ENCODE measurements at regions not wholly inside any gene's neighbourhood (a gene's known extent, or its start where the extent isn't known, plus 50 kb on each side); places are given as distances from the start of the nearest gene placed in this dataset.

- no peaks in the 10 kb centered on the region for H3K9me3 ChIP-seq
- no peak for TF ChIP-seq EP300 (IDR thresholded peaks at IDR 0.05)
- TF ChIP-seq POLR2A (IDR thresholded peaks at IDR 0.05) = no peak
- no peak for TF ChIP-seq CTCF (IDR thresholded peaks at IDR 0.05)
- no peak overlapping the region for H3K4me3 ChIP-seq
- DNase-seq = no peak
- intact Hi-C loops (cut with DNase I) = no loop called here
- H3K27me3 ChIP-seq = no peaks in the 10 kb centered on the region
- H3K27ac ChIP-seq = no peak overlapping the region
- H3K4me1 ChIP-seq (ENCODE audit: insufficient read depth) = no peaks in the 10 kb centered on the region
- no peaks in the 10 kb centered on the region for H3K36me3 ChIP-seq
Observed at GRCh38 chr13:75076476-75076875, 405.5 kb downstream of the TBC1D4 start.

- intact Hi-C loops (cut with DNase I) = no loop called here
- WGBS, 3 donors = 75 to 95% (median 88%) methylated on average over 1 of the region's 1 CpG
Observed at GRCh38 chr13:75073786-75074185, 408.2 kb downstream of the TBC1D4 start.

GRCh38 chr13:75072891-75073290 lies 409.1 kb downstream of the TBC1D4 start:
- H3K36me3 ChIP-seq = no peaks in the 10 kb centered on the region
- 76 to 83% (median 81%) methylated on average over 6 of the region's 6 CpGs for WGBS, 3 donors
- no peaks in the 10 kb centered on the region for H3K27me3 ChIP-seq
- no peak overlapping the region for H3K4me3 ChIP-seq
- H3K4me1 ChIP-seq (ENCODE audit: insufficient read depth) = no peaks in the 10 kb centered on the region
- H3K9me3 ChIP-seq = no peaks in the 10 kb centered on the region
- intact Hi-C loops (cut with DNase I) = no loop called here
- DNase-seq = no peak
- TF ChIP-seq CTCF (IDR thresholded peaks at IDR 0.05) (no peak), EP300 (IDR thresholded peaks at IDR 0.05) (no peak), POLR2A (IDR thresholded peaks at IDR 0.05) (no peak)
- no peak overlapping the region for H3K27ac ChIP-seq

More at GRCh38 chr13:75073786-75074185, 408.2 kb downstream of the TBC1D4 start:
- Histone ChIP-seq H3K36me3 (no peaks in the 10 kb centered on the region), H3K9me3 (no peaks in the 10 kb centered on the region), H3K4me3 (no peak overlapping the region), H3K27me3 (no peaks in the 10 kb centered on the region), H3K27ac (no peak overlapping the region), H3K4me1 (ENCODE audit: insufficient read depth) (no peaks in the 10 kb centered on the region)
- TF ChIP-seq CTCF (IDR thresholded peaks at IDR 0.05) (no peak), EP300 (IDR thresholded peaks at IDR 0.05) (no peak), POLR2A (IDR thresholded peaks at IDR 0.05) (no peak)
- no peak for DNase-seq

GRCh38 chr13:75072368-75072767 lies 409.6 kb downstream of the TBC1D4 start:
- Histone ChIP-seq H3K27ac (no peak overlapping the region), H3K27me3 (no peaks in the 10 kb centered on the region), H3K4me3 (no peak overlapping the region), H3K4me1 (ENCODE audit: insufficient read depth) (no peaks in the 10 kb centered on the region), H3K36me3 (no peaks in the 10 kb centered on the region), H3K9me3 (no peaks in the 10 kb centered on the region)
- intact Hi-C loops (cut with DNase I) = no loop called here
- no peak for TF ChIP-seq CTCF (IDR thresholded peaks at IDR 0.05)
- no peak for TF ChIP-seq POLR2A (IDR thresholded peaks at IDR 0.05)
- TF ChIP-seq EP300 (IDR thresholded peaks at IDR 0.05) = no peak
- no peak for DNase-seq

- H3K27ac ChIP-seq = no peak overlapping the region
- no peaks in the 10 kb centered on the region for H3K4me1 ChIP-seq (ENCODE audit: insufficient read depth)
- no peaks in the 10 kb centered on the region for H3K36me3 ChIP-seq
- no peaks in the 10 kb centered on the region for H3K9me3 ChIP-seq
- H3K4me3 ChIP-seq = no peak overlapping the region
- 86 to 93% (median 93%) methylated on average over 6 of the region's 6 CpGs for WGBS, 3 donors
- intact Hi-C loops (cut with DNase I) = no loop called here
- no peak for DNase-seq
- TF ChIP-seq POLR2A (IDR thresholded peaks at IDR 0.05) = no peak
- no peak for TF ChIP-seq EP300 (IDR thresholded peaks at IDR 0.05)
- TF ChIP-seq CTCF (IDR thresholded peaks at IDR 0.05) = no peak
- H3K27me3 ChIP-seq = no peaks in the 10 kb centered on the region
Observed at GRCh38 chr13:75071796-75072195, 410.2 kb downstream of the TBC1D4 start.

Data from ovary (tissue), 7 donors.